Liver (tissue), 8 donors: ENCODE measurements at regions not wholly inside any gene's neighbourhood (a gene's known extent, or its start where the extent isn't known, plus 50 kb on each side); places are given as distances from the start of the nearest gene placed in this dataset.

Experiments
- DNase-seq: peaks from one replicate; pipeline ENCODE4 v3.0.0-alpha.2; 2017; ENCODE audit warnings: low spot score
- H3K27ac ChIP-seq, 2 donors: one replicate each; pipeline ENCODE4 v1.7.0; 2013; ENCODE audit warnings: inconsistent platforms in 2 of 2, low read length in 2 of 2, control low read depth in 1 of 2, low read depth in 1 of 2, mild to moderate bottlenecking in 1 of 2
- H3K27me3 ChIP-seq, 4 donors: one replicate each; pipeline versions ENCODE4 v1.6.1 to v1.7.0; 2013; ENCODE audit warnings: low read length in 3 of 4, inconsistent platforms in 1 of 4, mild to moderate bottlenecking in 1 of 4, moderate library complexity in 1 of 4; ENCODE audit not compliant: control insufficient read depth in 4 of 4, insufficient read depth in 4 of 4
- H3K36me3 ChIP-seq, 4 donors: one replicate each; pipeline versions ENCODE4 v1.6.1 to v1.7.0; 2013; ENCODE audit warnings: low read length in 3 of 4, mild to moderate bottlenecking in 3 of 4, low read depth in 1 of 4, moderate library complexity in 1 of 4; ENCODE audit not compliant: control insufficient read depth in 4 of 4, insufficient read depth in 3 of 4
- H3K4me1 ChIP-seq, 4 donors: one replicate each; pipeline versions ENCODE4 v1.6.1 to v1.7.0; 2013; ENCODE audit warnings: low read length in 3 of 4, mild to moderate bottlenecking in 3 of 4, moderate library complexity in 1 of 4; ENCODE audit not compliant: control insufficient read depth in 4 of 4, insufficient read depth in 4 of 4
- H3K4me3 ChIP-seq, 3 donors: one replicate each; pipeline versions ENCODE4 v1.6.1 to v1.7.0; 2013; ENCODE audit warnings: low read length in 3 of 3, control low read depth in 1 of 3, low read depth in 1 of 3, mild to moderate bottlenecking in 1 of 3
- H3K9ac ChIP-seq, 2 donors: one replicate each; pipeline ENCODE4 v1.7.0; 2013; ENCODE audit warnings: low read length in 2 of 2, mild to moderate bottlenecking in 2 of 2, moderate library complexity in 2 of 2, control low read depth in 1 of 2, low read depth in 1 of 2
- H3K9me3 ChIP-seq, 4 donors: one replicate each; pipeline versions ENCODE4 v1.6.1 to v1.7.0; 2013; ENCODE audit warnings: low read length in 3 of 4; ENCODE audit not compliant: control insufficient read depth in 4 of 4
- ATF3 ChIP-seq: IDR thresholded peaks from 2 replicates; pipeline ENCODE4 v1.6.1; 2016; ENCODE audit warnings: antibody characterized with exemption
- CTCF ChIP-seq: fragments of 150-350 bp; IDR thresholded peaks from 2 replicates; pipeline ENCODE4 v1.5.1; 2017; ENCODE audit warnings: improper control_type of control experiment, low read depth, low read length; ENCODE audit not compliant: missing input control
- EGR1 ChIP-seq, 2 donors: IDR thresholded peaks; 2 replicates each; pipeline ENCODE4 v1.6.1; 2016 to 2018; ENCODE audit warnings: antibody characterized with exemption in 2 of 2, low read depth in 2 of 2
- FOXA1 ChIP-seq: IDR thresholded peaks from 2 replicates; pipeline ENCODE4 v1.6.1; 2016; ENCODE audit warnings: antibody characterized with exemption
- FOXA2 ChIP-seq: IDR thresholded peaks from 2 replicates; pipeline ENCODE4 v1.6.1; 2016; ENCODE audit warnings: antibody characterized with exemption
- GABPA ChIP-seq, 2 donors: IDR thresholded peaks in 1 of 2; conservative IDR thresholded peaks in 1 of 2; 2 replicates each; pipeline ENCODE4 v1.6.1; 2016; ENCODE audit warnings: antibody characterized with exemption in 2 of 2, mild to moderate bottlenecking in 1 of 2, moderate library complexity in 1 of 2
- HNF4A ChIP-seq, 2 donors: conservative IDR thresholded peaks; 2 replicates each; pipeline ENCODE4 v1.6.1; 2016; ENCODE audit warnings: antibody characterized with exemption in 2 of 2, mild to moderate bottlenecking in 2 of 2
- HNF4G ChIP-seq: IDR thresholded peaks from 2 replicates; pipeline ENCODE4 v1.6.1; 2016; ENCODE audit warnings: antibody characterized with exemption
- JUND ChIP-seq, 2 donors: IDR thresholded peaks; 2 replicates each; pipeline ENCODE4 v1.6.1; 2016; ENCODE audit warnings: antibody characterized with exemption in 2 of 2
- MAX ChIP-seq: IDR thresholded peaks from 2 replicates; pipeline ENCODE4 v1.6.1; 2016; ENCODE audit warnings: antibody characterized with exemption
- NR2F2 ChIP-seq: IDR thresholded peaks from 2 replicates; pipeline ENCODE4 v1.6.1; 2016; ENCODE audit warnings: antibody characterized with exemption
- RAD21 ChIP-seq, 2 donors: IDR thresholded peaks; 2 replicates each; pipeline ENCODE4 v1.6.1; 2016; ENCODE audit warnings: antibody characterized with exemption in 2 of 2, mild to moderate bottlenecking in 2 of 2
- REST ChIP-seq: IDR thresholded peaks from 2 replicates; pipeline ENCODE4 v1.6.1; 2016; ENCODE audit warnings: antibody characterized with exemption, mild to moderate bottlenecking
- RXRA ChIP-seq, 2 donors: IDR thresholded peaks; 2 replicates each; pipeline ENCODE4 v1.6.1; 2017 to 2018; ENCODE audit warnings: antibody characterized with exemption in 2 of 2, mild to moderate bottlenecking in 1 of 2
- SP1 ChIP-seq: IDR thresholded peaks from 2 replicates; pipeline ENCODE4 v1.6.1; 2018; ENCODE audit warnings: antibody characterized with exemption, mild to moderate bottlenecking
- TAF1 ChIP-seq: conservative IDR thresholded peaks from 2 replicates; pipeline ENCODE4 v1.6.1; 2016; ENCODE audit warnings: antibody characterized with exemption, mild to moderate bottlenecking
- YY1 ChIP-seq: IDR thresholded peaks from 2 replicates; pipeline ENCODE4 v1.6.1; 2016; ENCODE audit warnings: antibody characterized with exemption, mild to moderate bottlenecking
- ZBTB33 ChIP-seq: IDR thresholded peaks from 2 replicates; pipeline ENCODE4 v1.6.1; 2016; ENCODE audit warnings: antibody characterized with exemption
- WGBS: extraction: QIAGEN DNeasy Blood & Tissue Kit; methylation state at CpG from one replicate; pipeline ENCODE4 v1.1.7; 2013; 5-methylcytosine and 5-hydroxymethylcytosine counted together
- donor health status: healthy.
- donor health status: healthy.
- donor health status: healthy.
- donor health status: healthy.
- donor health status: healthy.

GRCh38 chr6:139642346-139642745, 267.9 kb upstream of the CITED2 start:
- no peak for TF ChIP-seq REST
- no peak for TF ChIP-seq YY1
- no peak for TF ChIP-seq TAF1
- no peak for TF ChIP-seq MAX
- no peak for TF ChIP-seq GABPA (IDR thresholded peaks at IDR 0.05 in 1 of 2, conservative IDR thresholded peaks at IDR 0.05 in 1 of 2)
- no peak for TF ChIP-seq HNF4A (conservative IDR thresholded peaks at IDR 0.05)
- no peak for TF ChIP-seq ZBTB33
- no peak for TF ChIP-seq NR2F2
- TF ChIP-seq RAD21 (IDR thresholded peaks at IDR 0.05): no peak
- no peak for TF ChIP-seq JUND (IDR thresholded peaks at IDR 0.05)
- no peak for TF ChIP-seq RXRA (IDR thresholded peaks at IDR 0.05)
- no peak for TF ChIP-seq SP1
- no peak for TF ChIP-seq HNF4G
- TF ChIP-seq ATF3: no peak
- no peak for TF ChIP-seq CTCF
- TF ChIP-seq FOXA2: no peak
- no peak for TF ChIP-seq EGR1 (IDR thresholded peaks at IDR 0.05; ENCODE audit: low read depth in 2 of 2)
- no peak for TF ChIP-seq FOXA1
- WGBS: 85% methylated on average over 2 of the region's 2 CpGs
- H3K9ac ChIP-seq: no peak overlapping the region
- H3K9me3 ChIP-seq: no peaks in the 10 kb centered on the region
- no peak overlapping the region for H3K4me3 ChIP-seq
- no peak for DNase-seq
- no peaks in the 10 kb centered on the region for H3K27me3 ChIP-seq
- no peaks in the 10 kb centered on the region for H3K36me3 ChIP-seq
- no peak overlapping the region for H3K27ac ChIP-seq
- H3K4me1 ChIP-seq: no peaks in the 10 kb centered on the region

- H3K9me3 ChIP-seq: no peaks in the 10 kb centered on the region
- H3K9ac ChIP-seq: no peak overlapping the region
- no peaks in the 10 kb centered on the region for H3K4me1 ChIP-seq
- no peaks in the 10 kb centered on the region for H3K36me3 ChIP-seq
- no peak for TF ChIP-seq MAX
- H3K27me3 ChIP-seq: no peaks in the 10 kb centered on the region
- no peak for DNase-seq
- no peak overlapping the region for H3K4me3 ChIP-seq
- H3K27ac ChIP-seq: no peak overlapping the region
- WGBS: 88% methylated on average over 3 of the region's 3 CpGs
Measured at GRCh38 chr6:139641376-139641775, 266.9 kb upstream of the CITED2 start.
